MM.1S (cell line): ENCODE measurements at regions not wholly inside any gene's neighbourhood (a gene's known extent, or its start where the extent isn't known, plus 50 kb on each side); places are given as distances from the start of the nearest gene placed in this dataset.

Source experiments
- DNase-seq: peaks from one replicate; pipeline ENCODE4 v3.0.0-alpha.2; 2015
- H2AFZ ChIP-seq: fragments of 300-600 bp; sonication (generic); 2 replicates; pipeline ENCODE4 v1.6.0; 2016; ENCODE audit warnings: antibody characterized with exemption, low read length
- H3F3A ChIP-seq: fragments of 300-600 bp; sonication (generic); 2 replicates; pipeline ENCODE4 v1.6.1; 2016; ENCODE audit warnings: mild to moderate bottlenecking, antibody characterized with exemption, low read length, moderate library complexity, mixed read lengths; ENCODE audit not compliant: insufficient read depth
- H3K27ac ChIP-seq: fragments of 300-600 bp; sonication (generic); 2 replicates; pipeline ENCODE4 v1.5.1; 2016; ENCODE audit warnings: mild to moderate bottlenecking, low read length
- H3K27me3 ChIP-seq: fragments of 300-600 bp; sonication (generic); replicated peaks from 2 replicates; pipeline ENCODE4 v1.6.0; 2016; ENCODE audit warnings: low read length; ENCODE audit not compliant: insufficient read depth
- H3K36me3 ChIP-seq: fragments of 300-600 bp; sonication (generic); replicated peaks from 2 replicates; pipeline ENCODE4 v1.6.1; 2016; ENCODE audit warnings: mild to moderate bottlenecking, low read length, mixed read lengths; ENCODE audit not compliant: insufficient read depth
- H3K4me1 ChIP-seq: fragments of 300-600 bp; sonication (generic); 2 replicates; pipeline ENCODE4 v1.6.1; 2016; ENCODE audit warnings: low read length, mixed read lengths
- H3K4me2 ChIP-seq: fragments of 300-600 bp; sonication (generic); 2 replicates; pipeline ENCODE4 v1.6.0; 2016; ENCODE audit warnings: low read depth, low read length
- H3K4me3 ChIP-seq: fragments of 300-600 bp; sonication (generic); 2 replicates; pipeline ENCODE4 v1.5.1; 2016; ENCODE audit warnings: low read length, mixed read lengths
- H3K79me2 ChIP-seq: fragments of 300-600 bp; sonication (generic); 2 replicates; pipeline ENCODE4 v1.6.1; 2016; ENCODE audit warnings: mixed run types, low read length, mixed read lengths
- H3K9ac ChIP-seq: fragments of 300-600 bp; sonication (generic); 2 replicates; pipeline ENCODE4 v1.6.1; 2016; ENCODE audit warnings: low read length, mixed read lengths
- H3K9me2 ChIP-seq: fragments of 300-600 bp; sonication (generic); replicated peaks from 2 replicates; pipeline ENCODE4 v1.6.1; 2016; ENCODE audit warnings: mild to moderate bottlenecking, low read length, mixed read lengths; ENCODE audit not compliant: insufficient read depth
- H3K9me3 ChIP-seq: fragments of 300-600 bp; sonication (generic); replicated peaks from 2 replicates; pipeline ENCODE4 v1.6.1; 2016; ENCODE audit warnings: mild to moderate bottlenecking, low read length, mixed read lengths; ENCODE audit not compliant: insufficient read depth
- H4K20me1 ChIP-seq: fragments of 300-600 bp; sonication (generic); 2 replicates; pipeline ENCODE4 v1.6.1; 2016; ENCODE audit warnings: mild to moderate bottlenecking, low read length, moderate library complexity, mixed read lengths; ENCODE audit not compliant: insufficient read depth
- CTCF ChIP-seq: fragments of 300-600 bp; sonication (generic); IDR thresholded peaks from 2 replicates; pipeline ENCODE4 v1.5.1; 2016; ENCODE audit warnings: antibody characterized with exemption, low read length, mixed read lengths
- EZH2 ChIP-seq: fragments of 300-600 bp; sonication (generic); optimal IDR thresholded peaks from 2 replicates; pipeline ENCODE3; 2017; ENCODE audit warnings: low read depth, mild to moderate bottlenecking, antibody characterized with exemption, low read length, mixed read lengths
- EZH2phosphoT487 ChIP-seq: fragments of 300-600 bp; sonication (generic); IDR thresholded peaks from 2 replicates; pipeline ENCODE4 v1.6.1; 2018; ENCODE audit warnings: antibody characterized with exemption, low read length

GRCh38 chr2:217625557-217626169, 377.1 kb downstream of the TNS1 start:
- Histone ChIP-seq H3K9me3 (no peaks in the 10 kb centered on the region), H3K79me2 (no peaks in the 10 kb centered on the region), H3K27ac (no peak overlapping the region), H3F3A (no peaks in the 10 kb centered on the region), H2AFZ (no peak overlapping the region), H3K4me2 (no peak overlapping the region), H3K27me3 (no peaks in the 10 kb centered on the region), H3K36me3 (no peaks in the 10 kb centered on the region), H3K4me1 (no peaks in the 10 kb centered on the region), H3K4me3 (no peak overlapping the region), H3K9ac (no peak overlapping the region), H4K20me1 (no peaks in the 10 kb centered on the region), H3K9me2 (no peaks in the 10 kb centered on the region)
- DNase-seq: no peak
- TF ChIP-seq EZH2phosphoT487 (no peak), CTCF (no peak), EZH2 (no peak)

DNA sequence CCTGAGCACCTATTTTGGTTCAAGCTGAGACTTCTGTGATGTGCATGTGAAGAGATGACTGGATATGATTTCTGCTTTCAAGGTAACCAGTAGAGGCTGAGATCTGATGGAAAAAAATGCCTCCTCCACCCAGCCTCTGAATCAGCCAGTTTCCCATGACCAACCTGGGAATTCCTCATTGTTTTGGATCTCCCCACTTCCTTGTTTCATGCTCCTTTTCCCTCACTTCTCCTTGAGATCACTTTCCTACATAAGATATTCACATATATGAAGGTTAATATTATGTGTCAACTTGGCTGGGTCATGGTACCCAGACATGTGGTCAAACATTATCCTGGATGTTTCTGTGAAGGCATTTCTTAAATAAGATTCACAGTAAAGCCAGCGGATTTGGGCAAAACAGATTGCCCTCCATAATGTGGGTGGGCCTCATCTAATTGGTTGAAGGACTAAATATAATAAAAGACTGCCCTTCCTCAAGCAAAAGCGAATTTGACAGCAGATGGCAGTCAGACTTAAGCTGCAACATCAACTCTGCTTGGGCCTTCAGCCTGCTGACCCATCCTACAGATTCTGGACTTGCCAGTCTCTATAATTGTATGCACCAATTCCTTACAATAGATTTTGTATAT, 379.4 kb downstream of the TNS1 start:
- H3K9me3 ChIP-seq: no peaks in the 10 kb centered on the region
- no peaks in the 10 kb centered on the region for H3K4me1 ChIP-seq
- H3K9me2 ChIP-seq: no peaks in the 10 kb centered on the region
- H3F3A ChIP-seq: no peaks in the 10 kb centered on the region
- no peaks in the 10 kb centered on the region for H4K20me1 ChIP-seq
- H3K79me2 ChIP-seq: no peaks in the 10 kb centered on the region
- H3K4me3 ChIP-seq: no peak overlapping the region
- no peak for DNase-seq
- no peaks in the 10 kb centered on the region for H3K27me3 ChIP-seq
- H2AFZ ChIP-seq: no peak overlapping the region
- no peak overlapping the region for H3K9ac ChIP-seq
- no peaks in the 10 kb centered on the region for H3K36me3 ChIP-seq
- no peak for TF ChIP-seq EZH2phosphoT487
- no peak for TF ChIP-seq EZH2
- no peak for TF ChIP-seq CTCF
- no peak overlapping the region for H3K4me2 ChIP-seq
- no peak overlapping the region for H3K27ac ChIP-seq

DNA sequence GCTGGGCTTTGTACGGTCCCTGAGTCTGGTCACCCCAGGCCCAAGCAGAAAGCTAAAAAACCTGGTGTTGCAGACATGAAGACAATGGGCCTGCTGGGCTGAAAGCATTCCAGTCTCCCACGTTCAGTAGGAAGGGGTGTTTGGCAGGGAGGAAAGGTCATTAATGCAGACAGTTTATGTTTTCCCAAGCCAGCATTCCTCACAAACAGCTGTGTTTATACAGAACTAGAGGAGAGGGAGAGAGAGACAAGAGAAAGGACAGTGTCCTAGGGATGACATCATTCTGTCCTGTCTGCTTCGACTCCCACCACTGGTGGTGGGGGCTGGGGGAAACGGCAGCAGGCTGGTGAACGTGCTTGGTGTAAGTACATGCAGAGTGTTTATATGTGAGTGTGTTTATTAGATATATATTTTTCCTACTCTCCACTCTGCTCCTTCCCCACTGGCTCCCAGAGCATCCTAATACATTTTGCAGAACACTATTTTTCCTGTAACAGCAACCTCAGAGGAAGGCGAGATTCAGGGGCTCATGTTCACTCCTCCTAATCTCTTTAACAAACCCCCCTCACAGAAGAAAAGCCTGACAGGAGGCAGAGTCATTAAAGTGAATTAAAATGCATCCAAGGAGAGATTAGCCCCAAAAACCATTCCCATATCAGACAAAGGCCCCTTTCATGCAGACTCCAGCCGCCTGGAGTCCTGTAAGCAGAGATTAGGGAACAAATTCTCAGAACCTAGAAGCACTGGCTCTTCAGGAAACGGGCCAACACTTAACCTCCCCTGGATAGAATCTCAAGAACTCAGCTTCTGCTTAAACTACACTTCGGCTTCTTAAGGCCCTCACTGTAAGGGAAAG, 380.4 kb downstream of the TNS1 start:
- no peaks in the 10 kb centered on the region for H3F3A ChIP-seq
- TF ChIP-seq CTCF (no peak), EZH2phosphoT487 (no peak), EZH2 (no peak)
- H2AFZ ChIP-seq: no peak overlapping the region
- no peak overlapping the region for H3K4me2 ChIP-seq
- no peak for DNase-seq
- H3K27ac ChIP-seq: no peak overlapping the region
- no peaks in the 10 kb centered on the region for H4K20me1 ChIP-seq
- no peaks in the 10 kb centered on the region for H3K9me3 ChIP-seq
- H3K27me3 ChIP-seq: no peaks in the 10 kb centered on the region
- no peak overlapping the region for H3K9ac ChIP-seq
- H3K4me3 ChIP-seq: no peak overlapping the region
- no peaks in the 10 kb centered on the region for H3K9me2 ChIP-seq
- H3K36me3 ChIP-seq: no peaks in the 10 kb centered on the region
- no peaks in the 10 kb centered on the region for H3K4me1 ChIP-seq
- no peaks in the 10 kb centered on the region for H3K79me2 ChIP-seq
